Heart left ventricle (tissue), 13 donors: ENCODE measurements at regions not wholly inside any gene's neighbourhood (a gene's known extent, or its start where the extent isn't known, plus 50 kb on each side); places are given as distances from the start of the nearest gene placed in this dataset.

Experiments
- CTCF ChIP-seq, 12 donors: fragments of 200-600 bp; sonication (generic) in 4 of 12; IDR thresholded peaks; one replicate each; pipeline versions ENCODE4 v1.5.0 to v1.8.0; 2018 to 2022; ENCODE audit warnings: antibody characterized with exemption in 12 of 12, mild to moderate bottlenecking in 5 of 12
- POLR2A ChIP-seq, 2 donors: fragments of 450-650 bp; IDR thresholded peaks; one replicate each; pipeline ENCODE4 v1.6.1; 2017; ENCODE audit warnings: antibody characterized with exemption in 2 of 2, mild to moderate bottlenecking in 2 of 2, moderate library complexity in 2 of 2
- donor health status: ischemic (EF 13 %, LVEDD 7.1; RV severe dilation, severe dysfunction).
- donor health status: DM: no; HTN: yes; CAD: no.
- donor health status: DM: no; HTN: no; CAD: no.
- donor health status: ischemic (EF 25% LVEDD 6.9; RV normal size, moderate dysfunction).
- donor health status: ischemic (EF 25% LVEDD 5.7; RV mildly dilated, moderate dysfunction).
- donor health status: ischemic (EF 35%, LVEDD 5.7; RV mildly dilated, moderate dysfunction).
- donor health status: nonischemic (EF 11% LVEDD 7.7; RV severe dilation, severe dysfunction).
- donor health status: DM: yes; HTN: yes; CAD: no.
- donor health status: PGD.
- donor health status: ischemic (EF 29% LVEDD 5.4; RV normal size, mild dysfunction).
- donor health status: nonischemic (EF 23%, LVEDD 6.1; RV moderate dilation, normal function).

GRCh38 chr15:25932696-25933095 lies 69.6 kb upstream of the ATP10A start:
- no peak for TF ChIP-seq CTCF (IDR thresholded peaks at IDR 0.05)
- TF ChIP-seq POLR2A (IDR thresholded peaks at IDR 0.05), result no peak
